Gastroesophageal sphincter (tissue), 4 donors: ENCODE measurements at regions not wholly inside any gene's neighbourhood (a gene's known extent, or its start where the extent isn't known, plus 50 kb on each side); places are given as distances from the start of the nearest gene placed in this dataset.
A peak's percentile ranks its signal among the peaks of the same experiment; 100 is the strongest.

ENCODE experiments used
- ATAC-seq: fragments of 150-250 bp; one replicate; pipeline ENCODE4 v1.9.1; 2016; ENCODE audit warnings: mild to moderate bottlenecking, moderate library complexity
- H3K27ac ChIP-seq, 4 donors: fragments of 200-600 bp; sonication (generic) in 3 of 4; 1 replicate in 3 of 4; 2 replicates in 1 of 4; pipeline ENCODE4 v1.5.1; 2016 to 2019
- H3K27me3 ChIP-seq: fragments of 200-600 bp; sonication (generic); one replicate; pipeline ENCODE4 v1.5.1; 2019
- H3K36me3 ChIP-seq, 2 donors: fragments of 200-600 bp; sonication (generic); one replicate each; pipeline ENCODE4 v1.5.1; 2019; ENCODE audit warnings: control low read depth in 1 of 2
- H3K4me1 ChIP-seq, 3 donors: fragments of 200-600 bp; sonication (generic); 1 replicate in 2 of 3; 2 replicates in 1 of 3; pipeline ENCODE4 v1.5.1; 2016 to 2019; ENCODE audit warnings: control low read depth in 2 of 3
- H3K4me3 ChIP-seq, 2 donors: fragments of 200-600 bp; sonication (generic); one replicate each; pipeline ENCODE4 v1.5.1; 2019; ENCODE audit warnings: mild to moderate bottlenecking in 1 of 2, moderate library complexity in 1 of 2
- H3K9me3 ChIP-seq, 3 donors: fragments of 200-600 bp; sonication (generic); one replicate each; pipeline ENCODE4 v1.5.1; 2017 to 2019; ENCODE audit warnings: control low read depth in 2 of 3
- CTCF ChIP-seq, 4 experiments: fragments of 200-600 bp in 2 of 4; fragments of 450-650 bp in 2 of 4; sonication (generic) in 1 of 4; IDR thresholded peaks; one replicate each; pipeline ENCODE4 v1.5.1; 2017 to 2019; ENCODE audit warnings: antibody characterized with exemption in 4 of 4, mild to moderate bottlenecking in 2 of 4, moderate library complexity in 2 of 4
- EP300 ChIP-seq: sonication (generic); formaldehyde crosslinking; IDR thresholded peaks from one replicate; pipeline ENCODE4 v1.6.1; 2017; ENCODE audit warnings: antibody characterized with exemption, mild to moderate bottlenecking
- POLR2A ChIP-seq, 2 donors: fragments of 450-650 bp; IDR thresholded peaks; one replicate each; pipeline ENCODE4 v1.6.1; 2017; ENCODE audit warnings: antibody characterized with exemption in 2 of 2, mild to moderate bottlenecking in 2 of 2, moderate library complexity in 1 of 2
- POLR2AphosphoS5 ChIP-seq: sonication (generic); formaldehyde crosslinking; IDR thresholded peaks from one replicate; pipeline ENCODE4 v1.6.1; 2017; ENCODE audit warnings: antibody characterized with exemption
- WGBS, 2 donors: methylation state at CpG; one replicate each; pipeline ENCODE4 v1.1.5; 2018; ENCODE audit warnings: low coverage in 1 of 2; 5-methylcytosine and 5-hydroxymethylcytosine counted together

GRCh38 chr10:109433434-109433833, 489.9 kb downstream of the XPNPEP1 start:
- no peak overlapping the region for H3K27ac ChIP-seq
- TF ChIP-seq POLR2A (IDR thresholded peaks at IDR 0.05) (no peak), CTCF (IDR thresholded peaks at IDR 0.05) (no peak), EP300 (no peak), POLR2AphosphoS5 (no peak)
- no peaks in the 10 kb centered on the region for H3K9me3 ChIP-seq
- no peaks in the 10 kb centered on the region for H3K27me3 ChIP-seq
- H3K4me3 ChIP-seq, result no peak overlapping the region
- H3K4me1 ChIP-seq, result no peaks in the 10 kb centered on the region
- H3K36me3 ChIP-seq, result no peaks in the 10 kb centered on the region
- ATAC-seq, result no peak

- WGBS, 2 donors, result 80 to 89% methylated on average over 1 to 2 of the region's 2 CpGs
- no peak for ATAC-seq
- Histone ChIP-seq H3K4me1 (no peaks in the 10 kb centered on the region), H3K36me3 (no peaks in the 10 kb centered on the region), H3K9me3 (no peaks in the 10 kb centered on the region), H3K27me3 (no peaks in the 10 kb centered on the region), H3K27ac (no peak overlapping the region), H3K4me3 (no peak overlapping the region)
- TF ChIP-seq POLR2A (IDR thresholded peaks at IDR 0.05) (no peak), CTCF (IDR thresholded peaks at IDR 0.05) (no peak), EP300 (no peak), POLR2AphosphoS5 (no peak)
Measured at GRCh38 chr10:109432281-109432680, 491.0 kb downstream of the XPNPEP1 start.

DNA sequence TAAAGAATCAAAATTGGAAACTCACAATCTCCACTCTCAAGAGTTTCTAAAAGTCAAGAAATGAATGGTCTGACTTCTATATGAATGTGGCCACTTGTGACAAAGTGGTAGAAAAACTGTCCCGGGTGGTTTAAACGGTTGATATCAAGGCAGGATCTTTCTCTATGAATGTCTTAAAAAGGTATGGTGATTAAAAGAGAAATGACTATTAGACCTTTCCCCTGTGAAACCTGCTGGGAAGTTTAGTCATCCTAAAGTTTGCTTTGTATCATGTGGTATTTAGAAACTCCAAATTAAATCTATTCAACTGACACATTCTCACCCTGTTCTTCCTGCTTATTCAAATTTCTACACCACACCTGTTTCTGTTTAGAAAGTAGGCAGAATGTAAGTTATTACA, 492.5 kb downstream of the XPNPEP1 start:
- 83 to 89% methylated on average over 2 of the region's 2 CpGs for WGBS, 2 donors
- no peak overlapping the region for H3K4me3 ChIP-seq
- H3K9me3 ChIP-seq, result no peaks in the 10 kb centered on the region
- no peak for ATAC-seq
- H3K27ac ChIP-seq, result peak overlapping the region in 2 of 4 donors; percentile 29 to 45
- no peak for TF ChIP-seq POLR2AphosphoS5
- H3K36me3 ChIP-seq, result no peaks in the 10 kb centered on the region
- H3K4me1 ChIP-seq, result no peaks in the 10 kb centered on the region
- H3K27me3 ChIP-seq, result no peaks in the 10 kb centered on the region

- no peak overlapping the region for H3K4me3 ChIP-seq
Measured at GRCh38 chr10:109430043-109430760, 493.1 kb downstream of the XPNPEP1 start.

GRCh38 chr10:109428775-109429491, 494.4 kb downstream of the XPNPEP1 start:
- Histone ChIP-seq H3K36me3 (no peaks in the 10 kb centered on the region), H3K27me3 (no peaks in the 10 kb centered on the region), H3K4me1 (no peaks in the 10 kb centered on the region), H3K9me3 (no peaks in the 10 kb centered on the region), H3K4me3 (no peak overlapping the region), H3K27ac (no peak overlapping the region)
- WGBS, 2 donors, result 83 to 91% methylated on average over 3 of the region's 3 CpGs
- no peak for TF ChIP-seq POLR2AphosphoS5
- no peak for TF ChIP-seq EP300
- no peak for TF ChIP-seq POLR2A (IDR thresholded peaks at IDR 0.05)
- TF ChIP-seq CTCF (IDR thresholded peaks at IDR 0.05), result no peak
- no peak for ATAC-seq

More at GRCh38 chr10:109430043-109430760, 493.1 kb downstream of the XPNPEP1 start:
- peak overlapping the region in 3 of 4 donors; percentile 27 to 45 (median 29) for H3K27ac ChIP-seq
- WGBS, 2 donors, result 34 to 43% methylated on average over 5 to 6 of the region's 6 CpGs
- H3K4me1 ChIP-seq, result no peaks in the 10 kb centered on the region
- H3K36me3 ChIP-seq, result no peaks in the 10 kb centered on the region
- no peaks in the 10 kb centered on the region for H3K27me3 ChIP-seq
- TF ChIP-seq POLR2A (IDR thresholded peaks at IDR 0.05) (no peak), POLR2AphosphoS5 (no peak), CTCF (IDR thresholded peaks at IDR 0.05) (no peak), EP300 (no peak)
- no peak for ATAC-seq
- H3K9me3 ChIP-seq, result no peaks in the 10 kb centered on the region
